Testis (tissue), 2 donors: ENCODE measurements at regions not wholly inside any gene's neighbourhood (a gene's known extent, or its start where the extent isn't known, plus 50 kb on each side); places are given as distances from the start of the nearest gene placed in this dataset.

Source experiments
- CTCF ChIP-seq, 3 experiments: fragments of 450-650 bp in 2 of 3; fragments of 200-600 bp in 1 of 3; sonication (generic) in 1 of 3; IDR thresholded peaks; one replicate each; pipeline ENCODE4 v1.5.1; 2016 to 2019; ENCODE audit warnings: antibody characterized with exemption in 3 of 3, mild to moderate bottlenecking in 2 of 3, moderate library complexity in 1 of 3
- POLR2A ChIP-seq: fragments of 450-650 bp; IDR thresholded peaks from one replicate; pipeline ENCODE4 v1.6.1; 2017; ENCODE audit warnings: antibody characterized with exemption, mild to moderate bottlenecking, moderate library complexity

GRCh38 chr12:93290391-93290790 is 87.3 kb upstream of the NUDT4 start:
- TF ChIP-seq CTCF (IDR thresholded peaks at IDR 0.05) (no peak), POLR2A (no peak)
